Naive thymus-derived CD8-positive, alpha-beta T cell (primary cell): ENCODE measurements at regions not wholly inside any gene's neighbourhood (a gene's known extent, or its start where the extent isn't known, plus 50 kb on each side); places are given as distances from the start of the nearest gene placed in this dataset.

Source experiments
- ATAC-seq, 2 donors: fragments of 150-1000 bp; cut with Tn5 transposase in 1 of 2; sonication (Bioruptor Pico), chemical (Tn5 transposase) in 1 of 2; 1 replicate in 1 of 2; 2 replicates in 1 of 2; pipeline ENCODE4 v1.10.0; 2021; ENCODE audit warnings: mild to moderate bottlenecking in 2 of 2, moderate library complexity in 2 of 2
- POLR2A ChIA-PET: fragments of 350-600 bp; sonication (Branson Sonifier 250); formaldehyde crosslinking; loops from one replicate; lab custom pipeline; 2021; ENCODE audit warnings: antibody characterized with exemption; lab: Charles Lee
- DNase-seq, 10 donors: peaks; one replicate each; pipeline versions ENCODE4 v3.0.0 to v3.0.0-alpha.2; 2020 to 2022
- H3K27ac Mint-ChIP-seq, 10 donors: one replicate each; pipeline ENCODE4 v1.8.0; 2020 to 2022; ENCODE audit warnings: mild to moderate bottlenecking in 10 of 10, mixed read lengths in 10 of 10, moderate library complexity in 4 of 10, inconsistent platforms in 1 of 10
- H3K27me3 Mint-ChIP-seq, 5 donors: one replicate each; pipeline ENCODE4 v1.8.0; 2021 to 2022; ENCODE audit warnings: mixed read lengths in 5 of 5
- H3K36me3 Mint-ChIP-seq, 3 donors: one replicate each; pipeline ENCODE4 v1.8.0; 2020 to 2022; ENCODE audit warnings: mixed read lengths in 3 of 3, mild to moderate bottlenecking in 2 of 3, inconsistent platforms in 1 of 3
- H3K4me1 Mint-ChIP-seq, 4 donors: one replicate each; pipeline ENCODE4 v1.8.0; 2021 to 2022; ENCODE audit warnings: mixed read lengths in 4 of 4
- H3K4me3 Mint-ChIP-seq, 10 donors: one replicate each; pipeline ENCODE4 v1.8.0; 2020 to 2022; ENCODE audit warnings: mild to moderate bottlenecking in 10 of 10, mixed read lengths in 10 of 10, moderate library complexity in 6 of 10, inconsistent platforms in 1 of 10
- H3K9me3 Mint-ChIP-seq, 9 donors: one replicate each; pipeline ENCODE4 v1.8.0; 2020 to 2022; ENCODE audit warnings: mixed read lengths in 9 of 9, mild to moderate bottlenecking in 3 of 9, inconsistent platforms in 1 of 9, moderate library complexity in 1 of 9

- no peaks in the 10 kb centered on the region for H3K9me3 Mint-ChIP-seq
- DNase-seq (no peak), ATAC-seq (no peak)
- H3K4me3 Mint-ChIP-seq = no peak overlapping the region
- peaks cover 0 to 12% (median 0%) of the 10 kb centered on the region in 5 donors for H3K27me3 Mint-ChIP-seq
- no peaks in the 10 kb centered on the region for H3K36me3 Mint-ChIP-seq
- no peak overlapping the region for H3K27ac Mint-ChIP-seq
- POLR2A ChIA-PET = no interaction called here
- peaks cover 0 to 2% (median 0%) of the 10 kb centered on the region in 4 donors for H3K4me1 Mint-ChIP-seq
These were observed 1262.5 kb upstream of the CITED2 start for GRCh38 chr6:140636908-140637402.

GRCh38 chr6:140636271-140636907 is 1261.9 kb upstream of the CITED2 start:
- Mint-ChIP-seq H3K27ac (no peak overlapping the region), H3K27me3 (peaks cover 0 to 11% (median 0%) of the 10 kb centered on the region in 5 donors), H3K36me3 (no peaks in the 10 kb centered on the region), H3K4me3 (no peak overlapping the region), H3K4me1 (peaks cover 0 to 2% (median 0%) of the 10 kb centered on the region in 4 donors), H3K9me3 (no peaks in the 10 kb centered on the region)
- no peak for ATAC-seq
- no peak for DNase-seq
- POLR2A ChIA-PET = no interaction called here

- DNase-seq (no peak), ATAC-seq (no peak)
- Mint-ChIP-seq H3K9me3 (peaks cover 9 to 37% (median 24%) of the 10 kb centered on the region in 9 donors), H3K4me3 (no peak overlapping the region), H3K36me3 (peaks cover 0 to 15% (median 0%) of the 10 kb centered on the region in 3 donors), H3K27ac (no peak overlapping the region), H3K27me3 (peaks cover 0 to 4% (median 0%) of the 10 kb centered on the region in 5 donors), H3K4me1 (no peaks in the 10 kb centered on the region)
- POLR2A ChIA-PET = no interaction called here
These were observed 1252.6 kb upstream of the CITED2 start for GRCh38 chr6:140627002-140627401.

GRCh38 chr6:140623498-140623897 is 1249.0 kb upstream of the CITED2 start:
- Mint-ChIP-seq H3K27ac (no peak overlapping the region), H3K4me1 (no peaks in the 10 kb centered on the region), H3K4me3 (no peak overlapping the region), H3K9me3 (peaks cover 9 to 37% (median 24%) of the 10 kb centered on the region in 9 donors), H3K27me3 (peaks cover 2 to 27% (median 9%) of the 10 kb centered on the region in 5 donors), H3K36me3 (peaks cover 0 to 15% (median 0%) of the 10 kb centered on the region in 3 donors)
- ATAC-seq (no peak), DNase-seq (no peak)
- POLR2A ChIA-PET = no interaction called here

- ATAC-seq (no peak), DNase-seq (no peak)
- Mint-ChIP-seq H3K4me1 (no peaks in the 10 kb centered on the region), H3K4me3 (no peak overlapping the region), H3K36me3 (peaks cover 0 to 3% (median 0%) of the 10 kb centered on the region in 3 donors), H3K9me3 (peaks cover 0 to 11% (median 1%) of the 10 kb centered on the region in 9 donors), H3K27me3 (peaks cover 2 to 27% (median 9%) of the 10 kb centered on the region in 5 donors), H3K27ac (no peak overlapping the region)
- POLR2A ChIA-PET = no interaction called here
These were observed 1246.0 kb upstream of the CITED2 start for GRCh38 chr6:140620496-140620895.

DNA sequence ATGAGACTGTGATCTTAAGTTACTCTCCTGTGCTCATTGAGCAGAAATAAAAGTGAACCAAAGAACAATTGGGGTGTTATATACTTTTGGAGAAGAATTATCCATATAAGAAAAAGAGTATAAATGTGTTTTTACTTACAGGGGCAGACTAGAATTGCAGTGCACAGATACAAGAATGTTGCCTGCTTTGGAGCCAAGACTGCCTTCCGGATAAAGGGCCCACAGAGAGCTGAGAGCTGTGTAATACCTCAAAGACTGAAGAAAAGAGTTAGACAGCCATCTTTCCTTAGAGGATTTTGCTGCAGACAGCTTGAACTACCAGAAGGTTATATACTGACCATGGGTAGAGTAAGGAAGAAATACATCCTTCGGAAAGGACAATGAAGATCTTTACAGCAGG is 1235.5 kb upstream of the CITED2 start:
- POLR2A ChIA-PET = no interaction called here
- Mint-ChIP-seq H3K4me3 (no peak overlapping the region), H3K27me3 (no peaks in the 10 kb centered on the region), H3K9me3 (no peaks in the 10 kb centered on the region), H3K4me1 (no peaks in the 10 kb centered on the region), H3K36me3 (no peaks in the 10 kb centered on the region), H3K27ac (no peak overlapping the region)
- DNase-seq = no peak
- ATAC-seq = no peak

DNA sequence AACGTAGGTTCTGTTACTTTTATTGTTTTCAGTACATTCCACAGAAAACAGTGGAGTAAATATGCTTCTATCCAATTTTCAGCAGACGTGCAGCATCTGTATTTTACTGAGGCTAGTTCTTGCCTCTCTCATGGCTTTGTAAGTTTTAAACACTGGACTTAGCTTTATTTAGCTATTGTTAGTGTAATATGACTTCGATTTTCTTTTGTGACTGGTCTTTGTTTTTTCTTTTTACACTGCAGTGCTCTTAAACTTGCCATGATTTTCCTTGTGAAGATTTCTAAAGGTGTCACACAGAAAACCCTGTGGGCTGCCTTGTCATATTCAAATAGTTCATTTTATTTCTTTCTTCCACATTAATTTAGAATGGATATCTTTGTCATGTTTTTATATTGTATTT is 1234.9 kb upstream of the CITED2 start:
- Mint-ChIP-seq H3K4me1 (no peaks in the 10 kb centered on the region), H3K9me3 (no peaks in the 10 kb centered on the region), H3K27me3 (no peaks in the 10 kb centered on the region), H3K4me3 (no peak overlapping the region), H3K36me3 (no peaks in the 10 kb centered on the region), H3K27ac (no peak overlapping the region)
- no peak for DNase-seq
- no peak for ATAC-seq
- POLR2A ChIA-PET = no interaction called here

DNA sequence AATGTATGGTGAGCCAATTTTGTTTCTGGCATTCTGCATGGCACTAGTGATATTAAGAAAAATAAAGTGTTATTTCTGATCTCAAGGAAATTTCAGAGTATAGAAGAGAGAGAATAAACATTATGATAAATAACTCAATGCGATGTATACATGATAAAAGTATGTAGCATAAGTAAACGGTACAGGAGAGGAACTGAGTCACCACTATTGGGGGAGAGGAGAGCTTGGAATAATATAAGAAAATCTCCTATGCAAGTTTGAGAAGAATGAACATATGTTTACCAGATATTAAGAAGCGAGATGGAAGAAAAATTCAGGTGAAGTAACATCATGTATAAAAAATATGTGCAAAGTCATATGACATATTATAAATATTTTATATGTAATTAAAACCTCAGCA is 1230.3 kb upstream of the CITED2 start:
- H3K27me3 Mint-ChIP-seq = peaks cover 0 to 13% (median 1%) of the 10 kb centered on the region in 5 donors
- H3K4me1 Mint-ChIP-seq = peaks cover 0 to 2% (median 0%) of the 10 kb centered on the region in 4 donors
- ATAC-seq (no peak), DNase-seq (no peak)
- no peaks in the 10 kb centered on the region for H3K36me3 Mint-ChIP-seq
- POLR2A ChIA-PET = no interaction called here
- H3K27ac Mint-ChIP-seq = no peak overlapping the region
- H3K4me3 Mint-ChIP-seq = no peak overlapping the region
- H3K9me3 Mint-ChIP-seq = no peaks in the 10 kb centered on the region

GRCh38 chr6:140602431-140603248 is 1228.2 kb upstream of the CITED2 start:
- Mint-ChIP-seq H3K4me1 (peaks cover 0 to 2% (median 0%) of the 10 kb centered on the region in 4 donors), H3K27ac (no peak overlapping the region), H3K9me3 (no peaks in the 10 kb centered on the region), H3K4me3 (no peak overlapping the region), H3K36me3 (no peaks in the 10 kb centered on the region), H3K27me3 (peaks cover 1 to 13% (median 2%) of the 10 kb centered on the region in 5 donors)
- DNase-seq (no peak), ATAC-seq (no peak)
- POLR2A ChIA-PET = no interaction called here

DNA sequence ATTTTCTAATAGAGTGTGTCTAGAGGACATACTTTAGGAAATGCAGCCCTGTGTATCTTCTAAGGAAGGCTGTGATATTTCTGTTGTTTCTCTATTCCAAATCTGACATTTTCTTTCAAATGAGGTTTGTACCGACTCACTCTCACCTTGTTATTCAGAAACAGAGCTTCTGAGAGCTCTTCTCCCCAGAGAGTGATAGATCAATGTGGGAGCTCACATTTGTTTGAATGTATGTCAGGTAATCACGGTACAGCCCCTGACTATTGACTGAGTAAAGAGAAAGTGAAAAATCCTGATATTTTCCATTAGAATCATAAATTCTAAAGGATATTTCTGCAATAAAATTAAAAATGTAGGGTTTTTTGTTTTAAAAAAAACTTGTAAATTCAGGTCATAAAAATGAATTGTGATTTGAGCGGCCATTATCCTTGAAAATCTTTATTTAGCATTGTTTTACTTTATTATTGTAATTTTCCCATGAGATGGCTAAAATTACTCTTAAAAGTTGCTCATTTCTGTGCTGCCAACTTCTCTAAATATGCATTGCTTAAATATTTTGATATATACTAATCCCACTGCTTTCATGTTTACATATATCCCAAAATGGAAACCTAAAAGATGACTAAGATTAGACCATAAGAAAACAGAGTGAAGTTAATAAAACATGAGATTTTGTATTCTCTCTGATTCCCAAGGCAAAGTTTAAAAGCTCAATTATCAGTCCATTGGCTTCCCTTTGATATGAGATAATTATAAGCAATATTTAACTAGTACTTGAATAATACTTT is 1226.8 kb upstream of the CITED2 start:
- ATAC-seq (no peak), DNase-seq (no peak)
- Mint-ChIP-seq H3K9me3 (no peaks in the 10 kb centered on the region), H3K4me1 (peaks cover 0 to 2% (median 0%) of the 10 kb centered on the region in 4 donors), H3K27ac (no peak overlapping the region), H3K36me3 (no peaks in the 10 kb centered on the region), H3K4me3 (no peak overlapping the region), H3K27me3 (peaks cover 1 to 13% (median 2%) of the 10 kb centered on the region in 5 donors)
- POLR2A ChIA-PET = no interaction called here

- H3K27me3 Mint-ChIP-seq = peaks cover 1 to 13% (median 2%) of the 10 kb centered on the region in 5 donors
- no peak overlapping the region for H3K4me3 Mint-ChIP-seq
- ATAC-seq = no peak
- H3K4me1 Mint-ChIP-seq = peaks cover 0 to 2% (median 0%) of the 10 kb centered on the region in 4 donors
- no peak for DNase-seq
- no peaks in the 10 kb centered on the region for H3K36me3 Mint-ChIP-seq
- no peak overlapping the region for H3K27ac Mint-ChIP-seq
- H3K9me3 Mint-ChIP-seq = no peaks in the 10 kb centered on the region
- POLR2A ChIA-PET = no interaction called here
These were observed 1225.5 kb upstream of the CITED2 start for GRCh38 chr6:140599916-140600315.

DNA sequence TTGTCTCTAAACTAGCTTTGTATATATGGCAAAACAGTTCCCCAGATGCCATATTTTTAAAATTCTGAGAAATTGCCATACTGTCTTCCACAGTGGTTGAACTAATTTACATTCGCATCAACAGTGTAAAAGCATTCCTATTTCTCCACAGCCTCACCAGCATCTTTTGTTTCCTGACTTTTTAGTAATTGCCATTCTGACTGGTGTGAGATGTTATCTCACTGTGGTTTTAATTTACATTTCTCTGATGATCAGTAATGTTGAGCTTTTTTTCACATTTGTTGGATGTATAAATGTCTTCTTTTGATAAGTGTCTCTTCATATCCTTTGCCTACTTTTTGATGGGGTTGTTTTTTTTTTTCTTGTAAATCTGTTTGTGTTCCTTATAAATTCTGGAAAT is 1222.7 kb upstream of the CITED2 start:
- POLR2A ChIA-PET = no interaction called here
- DNase-seq (no peak), ATAC-seq (no peak)
- H3K4me1 Mint-ChIP-seq = peaks cover 0 to 2% (median 0%) of the 10 kb centered on the region in 4 donors
- H3K36me3 Mint-ChIP-seq = peaks cover 0 to 5% (median 0%) of the 10 kb centered on the region in 3 donors
- no peak overlapping the region for H3K4me3 Mint-ChIP-seq
- peaks cover 0 to 5% (median 0%) of the 10 kb centered on the region in 9 donors for H3K9me3 Mint-ChIP-seq
- H3K27me3 Mint-ChIP-seq = peaks cover 1 to 15% (median 2%) of the 10 kb centered on the region in 5 donors
- no peak overlapping the region for H3K27ac Mint-ChIP-seq
